HG03060 (cell line): ENCODE measurements at regions not wholly inside any gene's neighbourhood (a gene's known extent, or its start where the extent isn't known, plus 50 kb on each side); places are given as distances from the start of the nearest gene placed in this dataset.

Experiments used
- ATAC-seq: cut with Tn5 transposase; IDR thresholded peaks from one replicate; pipeline ENCODE4 v1.9.1; 2021; ENCODE audit warnings: low read depth, moderate number of reproducible peaks; ENCODE audit not compliant: unreplicated experiment

DNA sequence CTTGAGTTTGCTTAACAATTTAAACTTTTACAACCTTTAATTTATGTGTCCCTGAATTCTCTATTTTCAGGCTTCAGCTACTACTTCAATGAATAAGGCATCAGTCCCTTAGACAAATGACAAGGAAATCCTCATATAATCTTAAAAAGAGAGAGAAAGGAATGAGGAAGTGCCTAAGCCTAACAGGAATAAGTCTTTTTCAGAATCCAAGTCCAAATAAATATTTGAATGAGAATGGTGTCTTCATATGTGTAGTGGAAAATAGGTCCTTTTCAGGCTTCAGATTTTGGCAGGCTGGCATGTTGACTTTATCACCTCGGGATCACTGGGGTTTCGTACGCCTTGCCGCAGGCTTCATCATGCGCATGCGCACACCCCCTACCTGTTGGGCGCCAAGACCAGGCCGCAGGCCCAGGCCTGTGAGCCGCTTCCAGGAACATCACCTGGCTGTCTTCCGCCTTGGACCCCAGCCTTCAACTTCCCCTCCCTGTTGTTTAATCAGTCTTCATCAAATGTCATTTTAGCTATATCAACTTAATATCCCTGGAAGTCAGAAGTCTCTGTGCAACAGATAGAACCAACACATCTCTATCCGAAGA lies 334.5 kb downstream of the SOX2 start:
- no peak for ATAC-seq

DNA sequence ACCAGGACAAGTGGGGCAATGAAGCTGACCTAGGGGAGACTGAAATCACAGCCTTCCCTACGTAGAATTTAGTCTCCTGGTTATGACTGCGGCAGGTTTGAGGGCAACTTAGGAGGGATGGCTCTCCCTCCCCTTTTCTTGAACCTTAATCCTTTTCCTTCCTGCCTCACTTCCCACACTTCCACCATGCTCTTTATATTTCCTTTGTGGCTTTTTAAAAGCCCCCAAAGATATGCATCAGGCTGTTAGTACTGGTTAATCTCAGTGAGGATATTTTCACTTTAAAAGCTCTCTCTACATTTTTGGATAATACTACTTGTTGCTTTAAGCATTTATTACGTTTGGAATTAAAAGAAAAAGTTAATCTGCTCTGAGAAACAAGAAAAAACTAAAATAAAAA lies 339.2 kb downstream of the SOX2 start:
- no peak for ATAC-seq

DNA sequence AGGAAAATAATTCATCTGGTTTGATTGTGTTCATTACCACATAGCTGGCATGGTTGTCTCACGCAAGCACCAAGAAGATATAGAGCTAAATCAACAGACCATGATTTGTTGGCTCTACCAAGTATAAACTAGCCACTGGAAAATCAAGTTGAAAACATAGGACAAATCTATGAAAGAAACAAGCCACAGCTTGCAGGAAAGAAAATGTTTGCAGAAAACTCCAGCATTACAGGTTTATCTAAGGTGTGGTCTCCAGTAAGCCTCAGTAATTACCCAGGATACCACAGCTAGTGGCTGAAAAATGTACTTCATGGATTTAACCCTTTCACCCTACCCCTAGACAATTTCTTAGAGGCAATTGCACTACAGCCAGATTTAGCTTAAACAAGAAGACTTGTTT lies 340.6 kb downstream of the SOX2 start:
- ATAC-seq, result no peak

DNA sequence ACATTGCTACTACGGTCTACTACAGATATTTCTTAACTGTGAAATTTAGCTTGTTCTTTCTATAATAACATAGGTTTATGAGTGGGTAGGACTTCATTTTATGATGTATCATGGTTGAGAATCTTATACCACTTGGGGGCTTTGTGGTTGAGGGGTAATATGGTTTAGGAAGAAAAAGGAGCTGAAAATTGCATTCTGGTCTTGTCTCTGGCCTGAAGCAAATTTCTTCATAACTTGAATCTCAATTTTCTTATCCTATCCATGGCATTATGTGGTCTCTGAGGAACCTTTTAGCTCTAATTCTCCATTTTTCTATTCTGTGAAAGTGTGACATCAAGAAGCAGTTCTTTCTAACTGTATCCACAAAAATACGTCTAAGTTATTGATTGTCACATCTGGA lies 341.0 kb downstream of the SOX2 start:
- ATAC-seq, result no peak

DNA sequence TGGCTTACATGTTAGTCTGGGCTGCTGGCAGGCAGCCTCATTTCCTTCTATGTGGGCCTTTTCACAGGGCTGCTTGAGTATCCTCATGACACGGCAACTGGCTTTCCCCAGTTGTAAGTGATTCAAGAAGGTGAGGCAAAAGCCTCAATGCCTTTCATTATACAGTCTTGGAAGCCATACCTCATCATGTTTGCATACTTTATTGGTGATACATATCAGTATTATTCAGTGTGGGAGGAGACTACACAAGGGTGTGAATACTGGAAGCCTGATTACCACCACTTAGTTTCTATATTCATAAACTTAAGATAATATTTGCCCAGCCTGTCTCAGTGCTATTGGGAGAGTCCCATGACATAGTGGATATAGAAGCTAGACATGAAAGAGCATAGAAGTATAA lies 346.8 kb downstream of the SOX2 start:
- ATAC-seq, result no peak

DNA sequence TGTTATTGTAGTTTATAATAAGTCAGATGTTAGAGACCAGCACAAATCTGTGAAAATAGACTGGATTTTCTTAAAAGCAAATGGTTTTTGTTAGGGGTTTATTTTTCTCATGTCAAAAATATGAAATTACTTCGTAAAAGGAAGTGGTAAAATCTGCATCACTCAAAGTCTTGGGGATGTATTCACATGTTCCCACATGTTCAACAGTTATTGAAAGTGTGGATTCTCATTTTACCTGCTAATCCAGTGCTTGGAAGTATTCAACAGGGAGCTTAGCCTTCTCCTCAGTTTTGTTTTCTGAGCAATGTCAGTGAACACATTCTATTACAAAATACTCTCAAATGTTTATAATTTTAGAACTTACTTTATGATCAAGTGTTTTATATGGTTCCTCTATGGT lies 352.0 kb downstream of the SOX2 start:
- no peak for ATAC-seq

DNA sequence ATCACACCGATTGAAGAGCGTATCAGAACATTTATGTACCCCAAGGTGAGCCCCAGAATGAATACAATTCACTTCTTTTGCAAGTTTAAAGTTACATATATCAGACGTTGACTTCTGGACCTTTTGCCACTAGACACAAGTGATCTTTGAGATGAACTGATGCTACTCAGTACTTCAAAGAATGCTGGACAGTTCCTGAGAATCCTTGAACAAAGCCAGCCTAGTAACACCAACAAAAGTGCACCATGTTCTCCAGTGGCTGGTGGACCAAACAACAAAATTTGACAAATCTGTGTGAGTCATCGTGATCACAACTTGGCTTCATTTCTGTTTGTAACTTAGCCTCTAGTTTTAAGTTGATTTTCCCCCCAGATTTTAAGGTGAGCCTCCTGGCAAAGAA lies 355.7 kb downstream of the SOX2 start:
- no peak for ATAC-seq

DNA sequence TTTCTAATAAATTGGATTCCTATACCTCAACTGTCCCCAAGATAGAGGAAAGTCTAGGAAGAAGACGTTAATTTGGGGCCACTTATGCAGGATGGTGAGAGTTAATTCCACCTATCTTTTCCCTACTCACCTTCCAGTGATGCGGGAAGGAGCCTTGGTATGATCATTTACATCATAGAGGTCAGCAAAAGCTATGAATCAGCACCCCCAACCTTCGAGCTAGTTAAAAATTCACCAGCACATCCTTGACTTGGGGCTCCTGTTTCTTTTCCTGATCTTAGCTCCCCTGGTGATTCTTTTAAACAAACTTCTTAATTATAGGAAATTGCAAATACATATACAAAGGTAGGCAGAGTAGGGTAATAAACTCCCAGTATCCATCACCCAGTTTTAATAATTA lies 366.6 kb downstream of the SOX2 start:
- no peak for ATAC-seq

DNA sequence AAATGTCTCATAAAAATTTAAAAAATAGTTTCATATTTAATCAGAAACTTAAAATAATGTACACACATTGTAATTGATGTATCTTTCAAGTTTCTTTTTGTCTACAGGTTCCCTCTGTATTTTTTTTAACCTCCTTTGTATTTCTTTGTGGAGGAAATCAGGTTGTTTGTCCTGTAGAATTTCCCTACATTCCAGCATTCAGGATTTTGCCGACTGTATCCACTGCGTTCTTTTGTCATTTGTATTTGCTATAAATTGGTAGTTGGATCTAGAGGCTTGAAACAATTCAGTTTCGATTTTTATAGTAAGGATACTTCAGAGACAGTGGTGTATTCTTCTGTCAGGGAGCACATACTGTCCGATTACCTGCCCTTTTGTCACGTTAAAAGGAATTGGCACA lies 367.2 kb downstream of the SOX2 start:
- ATAC-seq, result no peak

DNA sequence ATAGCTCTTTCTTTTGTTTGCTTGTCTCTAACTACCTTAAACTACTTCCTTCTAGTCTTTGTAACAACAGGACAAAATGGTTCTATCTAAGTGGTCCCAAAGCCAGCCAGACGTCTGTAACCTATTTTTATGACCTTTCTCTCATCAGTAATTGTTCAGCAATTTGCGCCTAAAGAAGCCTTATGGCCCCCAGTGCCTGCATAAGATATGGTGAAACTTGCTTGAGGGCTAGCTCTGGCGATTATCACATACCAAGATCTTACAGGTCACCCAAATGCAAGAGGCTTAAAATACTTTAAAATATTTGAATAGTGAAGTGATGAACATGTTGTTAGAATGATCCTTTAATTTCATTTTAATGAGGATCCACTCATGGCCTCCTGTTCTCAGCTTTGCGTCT lies 369.4 kb downstream of the SOX2 start:
- no peak for ATAC-seq

DNA sequence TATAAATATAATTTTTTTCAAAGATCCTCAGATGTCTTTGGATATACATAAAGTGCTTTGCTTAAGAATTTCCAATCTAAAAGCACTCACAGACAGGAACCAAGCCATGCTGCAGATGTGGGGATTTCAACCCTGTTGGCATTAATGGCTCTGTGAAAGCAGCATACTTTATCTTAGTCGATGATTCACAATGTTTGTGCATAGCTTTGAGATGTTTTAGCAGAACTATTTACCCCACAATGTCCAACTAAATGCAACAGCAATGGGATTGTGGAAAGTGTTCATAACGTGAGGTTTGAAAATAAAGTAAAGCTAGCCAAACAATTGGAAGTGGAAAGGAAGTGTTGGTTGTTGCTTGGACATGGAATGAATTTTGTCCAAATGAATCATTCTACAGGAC lies 371.4 kb downstream of the SOX2 start:
- ATAC-seq, result no peak

DNA sequence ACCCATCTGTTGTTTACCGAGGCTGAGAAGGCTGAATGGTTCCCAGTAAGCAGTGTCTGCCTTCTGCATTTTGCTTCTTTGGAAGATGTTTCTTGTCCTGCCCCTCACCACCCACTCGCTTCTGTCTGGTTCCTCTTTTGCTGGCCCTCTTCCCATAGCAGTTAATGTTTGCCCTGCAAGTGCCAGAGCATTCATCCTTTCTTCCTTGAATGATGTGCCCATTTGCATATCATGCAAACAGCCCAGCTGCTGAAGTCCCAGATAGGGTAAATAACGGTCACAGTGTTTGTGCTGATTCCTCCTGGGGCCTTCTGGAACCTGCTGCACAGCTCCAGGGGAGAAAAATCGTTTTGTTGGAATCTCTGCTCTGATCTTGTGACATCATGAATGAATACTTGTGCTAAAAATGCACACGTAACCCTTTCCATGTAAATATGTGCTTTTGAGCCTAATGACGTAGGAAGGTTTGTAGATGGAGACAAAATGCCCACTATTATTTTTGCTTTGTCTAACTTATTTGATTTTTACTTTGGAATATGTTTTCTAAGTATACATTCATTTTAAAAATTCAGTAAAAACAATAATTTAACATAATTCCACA lies 381.0 kb downstream of the SOX2 start:
- ATAC-seq, result no peak

DNA sequence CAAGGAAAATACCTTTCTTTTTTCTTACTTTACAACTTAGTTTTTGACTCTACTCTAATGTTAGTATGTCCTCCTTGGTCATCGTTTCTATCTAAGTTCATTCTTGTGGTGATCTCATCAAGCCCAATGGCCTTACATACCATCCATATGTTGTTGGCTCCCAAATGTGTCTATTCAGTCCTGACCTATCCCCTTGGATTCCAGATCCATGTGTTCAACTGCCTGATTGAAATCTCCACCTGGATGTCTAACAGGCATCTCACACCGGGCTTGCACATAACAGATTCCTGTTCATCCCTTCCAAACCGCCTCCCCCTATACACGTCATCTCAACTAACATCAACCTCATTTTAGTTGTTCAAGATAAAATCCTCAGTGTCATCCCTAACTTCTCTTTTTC lies 382.6 kb downstream of the SOX2 start:
- no peak for ATAC-seq

DNA sequence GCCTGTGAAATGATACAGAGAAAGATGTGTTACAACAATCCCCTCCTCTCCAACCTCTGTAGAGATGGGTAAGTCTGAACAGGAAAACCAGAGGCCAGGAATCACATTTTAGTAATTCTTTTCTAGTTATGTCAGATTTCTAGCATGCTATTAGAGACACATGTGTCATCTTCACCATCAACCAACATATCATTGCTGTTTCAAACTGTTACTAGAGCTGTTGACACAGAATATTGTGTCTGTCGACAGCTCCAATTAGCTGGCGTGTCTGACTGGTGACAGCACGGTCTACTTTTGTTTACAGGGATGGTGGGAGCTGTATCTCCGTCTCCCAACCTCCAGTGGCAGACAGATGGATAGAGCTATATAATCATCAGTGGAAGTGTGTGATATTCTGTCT lies 393.2 kb downstream of the SOX2 start:
- no peak for ATAC-seq

DNA sequence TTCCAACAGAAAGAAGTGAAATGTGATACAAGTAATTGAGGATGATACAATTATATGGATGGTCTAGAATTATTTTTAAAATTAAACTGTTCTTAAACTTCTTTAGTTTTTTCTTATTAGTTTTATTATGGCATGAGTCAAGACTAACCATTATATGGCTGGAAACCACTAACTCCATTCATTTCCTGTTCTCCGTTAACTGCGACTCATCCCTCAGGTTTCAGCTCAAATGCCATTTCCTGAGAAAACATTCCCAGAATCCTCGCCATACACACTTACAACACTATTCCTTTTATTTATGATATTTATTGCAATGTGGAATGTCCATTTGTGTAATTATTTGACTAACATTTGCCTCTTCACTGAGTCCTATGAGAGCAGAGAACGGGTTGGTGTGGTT lies 394.1 kb downstream of the SOX2 start:
- no peak for ATAC-seq

DNA sequence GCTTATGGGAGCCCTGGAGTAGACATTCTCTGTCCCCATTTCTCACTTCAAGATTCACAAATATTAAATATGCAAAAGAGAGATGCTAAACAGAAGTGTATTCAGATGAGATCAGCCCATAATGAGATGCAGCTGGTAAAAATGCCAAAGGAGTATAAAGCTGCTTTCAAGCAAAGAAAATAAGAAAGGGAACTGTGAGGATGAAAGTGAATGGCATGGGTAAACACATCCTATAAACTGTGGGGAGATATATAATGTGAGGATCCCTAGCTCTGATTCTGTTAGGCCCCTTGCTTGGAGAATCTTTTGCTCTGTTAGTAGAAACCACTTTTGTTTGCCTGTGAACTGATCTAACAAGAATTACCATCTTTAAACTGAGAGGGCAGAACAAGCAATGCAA lies 396.6 kb downstream of the SOX2 start:
- ATAC-seq, result no peak

DNA sequence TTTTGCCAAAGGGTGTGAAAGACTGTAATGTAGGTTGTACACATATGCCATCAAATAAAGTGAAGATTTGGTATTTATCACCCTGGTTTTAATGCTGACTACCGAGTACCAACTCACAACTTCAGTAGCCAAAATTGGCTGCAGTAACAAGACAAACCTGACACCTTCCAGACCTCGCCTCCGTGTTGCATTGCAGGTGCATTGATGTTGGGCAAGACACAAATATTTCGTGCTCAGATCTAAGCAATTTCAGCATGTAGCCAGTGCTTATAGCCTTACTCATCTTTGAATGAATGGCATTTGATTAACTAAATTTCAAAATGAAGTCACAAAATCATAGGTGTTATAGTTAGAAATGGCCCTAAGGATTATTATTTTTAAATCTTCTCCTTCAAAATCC lies 400.2 kb downstream of the SOX2 start:
- ATAC-seq, result no peak

DNA sequence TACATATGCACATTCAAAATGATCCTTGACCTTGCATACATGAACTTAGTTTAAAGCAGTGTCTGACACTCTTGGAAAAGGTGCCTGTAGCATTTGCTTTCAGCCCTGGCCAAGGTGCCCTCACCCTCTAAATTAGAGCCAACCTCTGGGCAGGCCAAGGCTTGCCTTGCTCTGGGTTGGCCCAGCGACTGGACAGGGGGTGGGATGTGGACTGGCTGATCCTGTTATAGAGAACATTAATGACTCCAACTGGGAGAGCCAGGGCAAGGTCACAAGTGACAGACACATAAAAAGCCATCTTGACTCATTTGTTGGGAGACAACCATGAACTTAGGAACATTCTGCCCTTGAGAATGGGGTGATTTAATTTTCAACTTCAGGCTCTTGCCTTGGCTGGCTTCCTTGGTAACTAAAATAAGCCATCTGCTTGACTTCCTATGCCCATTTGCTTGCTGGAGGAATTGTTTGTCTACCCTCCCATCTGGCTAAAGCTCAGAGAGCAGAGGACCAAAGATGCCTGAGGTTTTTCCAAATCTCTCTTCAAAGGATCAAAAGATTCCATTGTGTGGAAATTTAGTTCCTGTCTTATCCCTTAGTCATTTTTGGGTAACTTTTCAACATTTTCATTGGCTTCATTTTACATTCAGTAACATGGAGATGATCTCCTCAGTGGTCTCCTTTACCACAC lies 403.7 kb downstream of the SOX2 start:
- no peak for ATAC-seq

DNA sequence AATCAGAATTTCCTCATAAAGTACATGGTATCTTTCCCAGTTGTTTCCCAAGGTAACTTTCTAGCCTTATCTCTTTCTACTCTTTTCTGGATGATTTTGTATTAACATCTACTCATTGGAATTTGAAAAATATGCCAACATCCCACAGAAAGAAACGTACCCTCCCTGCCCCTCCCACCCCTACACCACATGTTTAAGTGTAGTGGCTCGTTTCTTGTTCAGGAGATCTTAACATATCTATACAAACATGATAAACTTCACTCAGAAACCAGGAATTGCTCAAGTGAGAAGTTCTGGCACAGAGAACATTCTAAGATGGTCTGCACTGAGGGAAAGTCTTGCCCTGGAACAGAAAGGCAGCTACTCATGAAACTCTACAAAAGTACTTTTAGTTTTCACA lies 404.7 kb downstream of the SOX2 start:
- ATAC-seq, result no peak

DNA sequence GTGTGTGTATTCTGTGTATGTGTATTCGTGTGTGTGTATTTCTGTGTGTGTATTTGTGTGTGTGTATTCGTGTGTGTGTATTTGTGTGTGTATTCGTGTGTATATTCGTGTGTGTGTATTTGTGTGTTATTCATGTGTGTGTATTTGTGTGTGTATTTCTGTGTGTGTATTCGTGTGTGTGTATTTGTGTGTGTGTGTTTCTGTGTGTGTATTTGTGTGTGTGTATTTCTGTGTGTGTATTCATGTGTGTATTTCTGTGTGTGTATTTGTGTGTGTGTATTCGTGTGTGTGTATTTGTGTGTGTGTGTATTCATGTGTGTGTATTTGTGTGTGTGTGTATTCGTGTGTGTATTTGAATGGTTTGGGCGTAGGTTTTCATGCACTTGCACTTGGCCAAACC lies 405.4 kb downstream of the SOX2 start:
- ATAC-seq, result no peak

DNA sequence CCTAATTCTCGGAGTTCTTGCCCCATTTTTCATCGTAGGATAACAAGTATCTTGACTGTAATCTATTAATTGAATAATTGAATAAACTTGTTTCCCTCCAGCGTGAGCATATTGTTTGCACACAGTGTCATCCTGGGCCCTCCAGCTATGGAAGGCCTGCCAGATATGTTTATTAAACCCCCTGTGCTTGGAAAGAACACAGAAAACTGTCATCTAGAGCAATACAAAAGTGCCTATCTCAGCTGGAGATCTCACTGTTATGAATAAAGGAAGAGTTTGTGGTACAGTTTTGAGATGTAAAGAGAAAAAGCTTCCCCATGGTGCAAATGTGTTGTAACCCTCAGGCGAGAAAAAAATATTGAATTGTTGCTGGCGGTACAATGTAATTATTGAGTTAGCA lies 405.9 kb downstream of the SOX2 start:
- no peak for ATAC-seq

DNA sequence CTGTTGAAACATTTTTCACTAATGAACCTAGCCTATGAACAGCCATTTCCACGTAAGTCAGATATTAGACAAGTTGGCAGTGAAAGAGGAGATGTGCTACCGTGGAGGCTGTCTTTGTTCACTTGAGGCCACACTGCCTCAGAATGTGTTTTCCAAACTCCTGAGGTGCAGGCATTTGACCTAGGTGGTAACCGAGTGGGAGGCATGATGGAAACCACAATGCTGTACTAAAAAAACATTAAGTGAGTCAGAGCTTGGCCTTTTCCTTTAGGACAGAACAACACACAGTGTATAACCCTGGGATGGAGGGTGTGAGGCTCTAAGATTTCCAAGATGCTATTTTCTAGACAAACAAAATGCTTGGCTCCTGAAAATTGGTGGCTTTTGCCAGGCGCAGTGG lies 406.3 kb downstream of the SOX2 start:
- ATAC-seq, result no peak
